ENCODE measurements at regions not wholly inside any gene's neighbourhood (a gene's known extent, or its start where the extent isn't known, plus 50 kb on each side); places are given as distances from the start of the nearest gene placed in this dataset.

DNA sequence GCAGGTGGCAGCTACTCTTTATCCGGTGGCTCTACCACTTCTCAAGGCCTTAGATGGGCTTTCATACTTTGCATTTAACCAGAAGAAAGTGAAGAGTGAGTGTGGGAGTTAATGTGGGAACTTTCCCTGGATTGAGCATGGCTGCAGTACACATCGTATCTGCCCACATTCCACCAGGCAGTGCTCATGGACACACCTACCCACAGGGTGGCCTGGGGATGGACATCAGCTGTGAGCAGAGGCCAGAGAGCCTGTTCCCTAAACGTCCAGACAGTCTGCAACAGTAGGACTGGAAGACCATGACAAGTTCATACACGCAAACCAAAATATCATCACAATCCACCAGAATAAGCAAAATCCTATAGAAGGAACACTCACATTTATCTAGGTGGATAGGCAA, 213.8 kb downstream of the IRX1 start:
- ChIA-PET CTCF (no interaction called here), POLR2A (no interaction called here)
- Histone ChIP-seq H4K20me1 (replicated peaks; ENCODE audit: control insufficient read depth, extremely low read depth, insufficient read depth, low read length) (no peaks in the 10 kb centered on the region), H3K4me3 (replicated peaks in 1 of 3; ENCODE audit: insufficient read depth in 1 of 3, low read depth in 1 of 3, low read length in 3 of 3) (no peak overlapping the region), H3K79me2 (ENCODE audit: control insufficient read depth, insufficient read depth, low read length) (no peaks in the 10 kb centered on the region), H3K4me2 (ENCODE audit: insufficient read depth, low read length) (no peak overlapping the region), H3K9me3 (replicated peaks; ENCODE audit: control insufficient read depth, insufficient read depth, low read length) (peaks cover 9% of the 10 kb centered on the region), H3K4me1 (ENCODE audit: control insufficient read depth, extremely low read depth, insufficient read depth, low read length) (no peaks in the 10 kb centered on the region), H2AFZ (ENCODE audit: low read depth, low read length) (no peak overlapping the region), H3K27ac (ENCODE audit: insufficient read depth, low read depth, low read length) (no peak overlapping the region), H3K27me3 (ENCODE audit: control insufficient read depth in 2 of 2, insufficient read depth in 2 of 2, low read length in 2 of 2) (no peaks in the 10 kb centered on the region), H3K36me3 (ENCODE audit: control insufficient read depth in 2 of 2, extremely low read depth in 1 of 2, insufficient read depth in 2 of 2, low read length in 2 of 2) (no peaks in the 10 kb centered on the region), H3K9me1 (replicated peaks; ENCODE audit: control insufficient read depth, extremely low read depth, insufficient read depth, low read length) (no peaks in the 10 kb centered on the region), H3K9ac (replicated peaks; ENCODE audit: extremely low read depth, insufficient read depth, low read length) (no peak overlapping the region)
- intact Hi-C loops (cut with micrococcal nuclease) (no loop called here), dilution Hi-C loops (cut with MboI; ENCODE audit: extremely low pct_ligation_motif_present, low sequenced_read_pairs) (no loop called here)
- no peak for DNase-seq (ENCODE audit: low read depth, low spot score)
- TF ChIP-seq MYC (IDR thresholded peaks at IDR 0.05; ENCODE audit: low read depth, low read length), result no peak
- no peak for TF ChIP-seq JUN (IDR thresholded peaks at IDR 0.05; ENCODE audit: borderline replicate concordance, insufficient read depth, insufficient read length, low read depth)
- TF ChIP-seq EZH2 (IDR thresholded peaks at IDR 0.05; ENCODE audit: borderline replicate concordance, low read depth, low read length, severe bottlenecking), result no peak
- TF ChIP-seq, protein P1, sequence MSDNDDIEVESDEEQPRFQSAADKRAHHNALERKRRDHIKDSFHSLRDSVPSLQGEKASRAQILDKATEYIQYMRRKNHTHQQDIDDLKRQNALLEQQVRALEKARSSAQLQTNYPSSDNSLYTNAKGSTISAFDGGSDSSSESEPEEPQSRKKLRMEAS (IDR thresholded peaks at IDR 0.05; ENCODE audit: insufficient read depth, insufficient read length), result no peak
- no peak for TF ChIP-seq POLR2A (IDR thresholded peaks at IDR 0.05; ENCODE audit: low read depth, low read length)
- TF ChIP-seq, protein P2, sequence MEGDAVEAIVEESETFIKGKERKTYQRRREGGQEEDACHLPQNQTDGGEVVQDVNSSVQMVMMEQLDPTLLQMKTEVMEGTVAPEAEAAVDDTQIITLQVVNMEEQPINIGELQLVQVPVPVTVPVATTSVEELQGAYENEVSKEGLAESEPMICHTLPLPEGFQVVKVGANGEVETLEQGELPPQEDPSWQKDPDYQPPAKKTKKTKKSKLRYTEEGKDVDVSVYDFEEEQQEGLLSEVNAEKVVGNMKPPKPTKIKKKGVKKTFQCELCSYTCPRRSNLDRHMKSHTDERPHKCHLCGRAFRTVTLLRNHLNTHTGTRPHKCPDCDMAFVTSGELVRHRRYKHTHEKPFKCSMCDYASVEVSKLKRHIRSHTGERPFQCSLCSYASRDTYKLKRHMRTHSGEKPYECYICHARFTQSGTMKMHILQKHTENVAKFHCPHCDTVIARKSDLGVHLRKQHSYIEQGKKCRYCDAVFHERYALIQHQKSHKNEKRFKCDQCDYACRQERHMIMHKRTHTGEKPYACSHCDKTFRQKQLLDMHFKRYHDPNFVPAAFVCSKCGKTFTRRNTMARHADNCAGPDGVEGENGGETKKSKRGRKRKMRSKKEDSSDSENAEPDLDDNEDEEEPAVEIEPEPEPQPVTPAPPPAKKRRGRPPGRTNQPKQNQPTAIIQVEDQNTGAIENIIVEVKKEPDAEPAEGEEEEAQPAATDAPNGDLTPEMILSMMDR (IDR thresholded peaks at IDR 0.05; ENCODE audit: extremely low read depth in 1 of 2, insufficient read depth in 1 of 2, low read depth in 1 of 2, low read length in 2 of 2), result no peak
- no peak for TF ChIP-seq FOS (IDR thresholded peaks at IDR 0.05; ENCODE audit: borderline replicate concordance, insufficient read depth, low read length)
- TF ChIP-seq GATA2 (IDR thresholded peaks at IDR 0.05; ENCODE audit: insufficient read depth, insufficient read length, low read depth, low read length), result no peak
- TF ChIP-seq POLR2AphosphoS5 (IDR thresholded peaks at IDR 0.05; ENCODE audit: insufficient read depth, low read depth, low read length), result no peak
- no TSS peak for BruUV-seq (replicated peaks)
- FAIRE-seq, result no peak
